ENCODE measurements at regions not wholly inside any gene's neighbourhood (a gene's known extent, or its start where the extent isn't known, plus 50 kb on each side); places are given as distances from the start of the nearest gene placed in this dataset.

DNA sequence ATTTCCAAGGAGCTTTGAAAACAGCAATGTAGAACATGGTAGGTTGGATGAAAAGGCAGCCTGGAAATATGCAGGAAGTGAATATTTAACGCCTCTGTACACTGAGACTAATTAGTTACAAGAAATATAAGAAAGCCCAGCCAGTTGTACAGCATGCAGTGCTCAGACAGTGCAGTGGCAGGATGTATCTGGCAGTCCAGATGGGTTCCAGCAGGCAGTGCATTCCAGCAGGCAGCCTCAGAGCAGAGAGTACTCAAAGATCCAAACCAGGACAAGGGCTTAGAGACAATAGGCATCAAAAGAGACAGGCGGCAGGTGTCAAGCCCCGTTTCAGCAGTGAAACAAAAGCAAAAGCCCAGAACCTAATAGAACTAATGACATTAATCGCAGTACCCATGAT lies 2776.3 kb downstream of the PCDH9 start:
- H3K4me1 ChIP-seq (ENCODE audit: control insufficient read depth, insufficient read depth, low read length) = no peaks in the 10 kb centered on the region
- peak; percentile 62 for ATAC-seq
- H3K36me3 ChIP-seq (ENCODE audit: control insufficient read depth in 2 of 2, insufficient read depth in 2 of 2, low read length in 1 of 2) = no peaks in the 10 kb centered on the region
- H3K27ac ChIP-seq (ENCODE audit: control insufficient read depth, insufficient read depth) = no peak overlapping the region
- no peak for FAIRE-seq
- ChIA-PET CTCF (no interaction called here), RAD21 (ENCODE audit: unreplicated experiment) (no interaction called here), SMC1A (ENCODE audit: uncharacterized antibody, unreplicated experiment) (interaction anchor here (1.4 kb wide), 1 partner anchor 18 kb away, joined by 4 read pairs; no protein-coding TSS in a partner anchor), POLR2A (no interaction called here)
- WGBS (ENCODE audit: insufficient coverage, insufficient replicate concordance, low lambda C conversion rate, missing lambda C conversion rate) = 25% methylated on average over 4 of the region's 4 CpGs
- no peaks in the 10 kb centered on the region for H3K27me3 ChIP-seq (replicated peaks in 1 of 2; ENCODE audit: control insufficient read depth in 2 of 2, insufficient read depth in 2 of 2, low read length in 1 of 2)
- H4K20me1 ChIP-seq (ENCODE audit: control insufficient read depth, insufficient read depth) = no peaks in the 10 kb centered on the region
- in situ Hi-C loops (cut with MboI) (no loop called here), intact Hi-C loops (cut with micrococcal nuclease; ENCODE audit: unreplicated experiment) (no loop called here)
- no peak overlapping the region for H2AFZ ChIP-seq (ENCODE audit: control insufficient read depth, low read depth, low read length)
- TF ChIP-seq, protein P1, sequence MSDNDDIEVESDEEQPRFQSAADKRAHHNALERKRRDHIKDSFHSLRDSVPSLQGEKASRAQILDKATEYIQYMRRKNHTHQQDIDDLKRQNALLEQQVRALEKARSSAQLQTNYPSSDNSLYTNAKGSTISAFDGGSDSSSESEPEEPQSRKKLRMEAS (IDR thresholded peaks at IDR 0.05; ENCODE audit: low read depth, low read length) = no peak
- TF ChIP-seq TCF3 (IDR thresholded peaks at IDR 0.05; ENCODE audit: borderline replicate concordance, insufficient read depth, low read depth, low read length) = no peak
- TF ChIP-seq HDGF (IDR thresholded peaks at IDR 0.05) = no peak
- no peak for TF ChIP-seq ZNF24 (IDR thresholded peaks at IDR 0.05)
- TF ChIP-seq SIN3A (IDR thresholded peaks at IDR 0.05; ENCODE audit: low read depth, low read length) = no peak
- no peak for TF ChIP-seq HCFC1 (IDR thresholded peaks at IDR 0.05; ENCODE audit: low read length)
- no peak for TF ChIP-seq IRF4 (IDR thresholded peaks at IDR 0.05; ENCODE audit: low read depth, low read length)
- no peak for TF ChIP-seq ATF7 (IDR thresholded peaks at IDR 0.05; ENCODE audit: low read depth)
- TF ChIP-seq, protein P2, sequence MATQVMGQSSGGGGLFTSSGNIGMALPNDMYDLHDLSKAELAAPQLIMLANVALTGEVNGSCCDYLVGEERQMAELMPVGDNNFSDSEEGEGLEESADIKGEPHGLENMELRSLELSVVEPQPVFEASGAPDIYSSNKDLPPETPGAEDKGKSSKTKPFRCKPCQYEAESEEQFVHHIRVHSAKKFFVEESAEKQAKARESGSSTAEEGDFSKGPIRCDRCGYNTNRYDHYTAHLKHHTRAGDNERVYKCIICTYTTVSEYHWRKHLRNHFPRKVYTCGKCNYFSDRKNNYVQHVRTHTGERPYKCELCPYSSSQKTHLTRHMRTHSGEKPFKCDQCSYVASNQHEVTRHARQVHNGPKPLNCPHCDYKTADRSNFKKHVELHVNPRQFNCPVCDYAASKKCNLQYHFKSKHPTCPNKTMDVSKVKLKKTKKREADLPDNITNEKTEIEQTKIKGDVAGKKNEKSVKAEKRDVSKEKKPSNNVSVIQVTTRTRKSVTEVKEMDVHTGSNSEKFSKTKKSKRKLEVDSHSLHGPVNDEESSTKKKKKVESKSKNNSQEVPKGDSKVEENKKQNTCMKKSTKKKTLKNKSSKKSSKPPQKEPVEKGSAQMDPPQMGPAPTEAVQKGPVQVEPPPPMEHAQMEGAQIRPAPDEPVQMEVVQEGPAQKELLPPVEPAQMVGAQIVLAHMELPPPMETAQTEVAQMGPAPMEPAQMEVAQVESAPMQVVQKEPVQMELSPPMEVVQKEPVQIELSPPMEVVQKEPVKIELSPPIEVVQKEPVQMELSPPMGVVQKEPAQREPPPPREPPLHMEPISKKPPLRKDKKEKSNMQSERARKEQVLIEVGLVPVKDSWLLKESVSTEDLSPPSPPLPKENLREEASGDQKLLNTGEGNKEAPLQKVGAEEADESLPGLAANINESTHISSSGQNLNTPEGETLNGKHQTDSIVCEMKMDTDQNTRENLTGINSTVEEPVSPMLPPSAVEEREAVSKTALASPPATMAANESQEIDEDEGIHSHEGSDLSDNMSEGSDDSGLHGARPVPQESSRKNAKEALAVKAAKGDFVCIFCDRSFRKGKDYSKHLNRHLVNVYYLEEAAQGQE (IDR thresholded peaks at IDR 0.05; ENCODE audit: low read depth, low read length) = no peak
- no peak for TF ChIP-seq YY1 (IDR thresholded peaks at IDR 0.05; ENCODE audit: low read depth, low read length)
- no peak for TF ChIP-seq RUNX3 (IDR thresholded peaks at IDR 0.05; ENCODE audit: low read length)
- TF ChIP-seq, protein P3, sequence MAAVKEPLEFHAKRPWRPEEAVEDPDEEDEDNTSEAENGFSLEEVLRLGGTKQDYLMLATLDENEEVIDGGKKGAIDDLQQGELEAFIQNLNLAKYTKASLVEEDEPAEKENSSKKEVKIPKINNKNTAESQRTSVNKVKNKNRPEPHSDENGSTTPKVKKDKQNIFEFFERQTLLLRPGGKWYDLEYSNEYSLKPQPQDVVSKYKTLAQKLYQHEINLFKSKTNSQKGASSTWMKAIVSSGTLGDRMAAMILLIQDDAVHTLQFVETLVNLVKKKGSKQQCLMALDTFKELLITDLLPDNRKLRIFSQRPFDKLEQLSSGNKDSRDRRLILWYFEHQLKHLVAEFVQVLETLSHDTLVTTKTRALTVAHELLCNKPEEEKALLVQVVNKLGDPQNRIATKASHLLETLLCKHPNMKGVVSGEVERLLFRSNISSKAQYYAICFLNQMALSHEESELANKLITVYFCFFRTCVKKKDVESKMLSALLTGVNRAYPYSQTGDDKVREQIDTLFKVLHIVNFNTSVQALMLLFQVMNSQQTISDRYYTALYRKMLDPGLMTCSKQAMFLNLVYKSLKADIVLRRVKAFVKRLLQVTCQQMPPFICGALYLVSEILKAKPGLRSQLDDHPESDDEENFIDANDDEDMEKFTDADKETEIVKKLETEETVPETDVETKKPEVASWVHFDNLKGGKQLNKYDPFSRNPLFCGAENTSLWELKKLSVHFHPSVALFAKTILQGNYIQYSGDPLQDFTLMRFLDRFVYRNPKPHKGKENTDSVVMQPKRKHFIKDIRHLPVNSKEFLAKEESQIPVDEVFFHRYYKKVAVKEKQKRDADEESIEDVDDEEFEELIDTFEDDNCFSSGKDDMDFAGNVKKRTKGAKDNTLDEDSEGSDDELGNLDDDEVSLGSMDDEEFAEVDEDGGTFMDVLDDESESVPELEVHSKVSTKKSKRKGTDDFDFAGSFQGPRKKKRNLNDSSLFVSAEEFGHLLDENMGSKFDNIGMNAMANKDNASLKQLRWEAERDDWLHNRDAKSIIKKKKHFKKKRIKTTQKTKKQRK (IDR thresholded peaks at IDR 0.05; ENCODE audit: low read depth, low read length) = no peak
- no peak for TF ChIP-seq LARP7 (IDR thresholded peaks at IDR 0.05)
- no peak for TF ChIP-seq CBX5 (IDR thresholded peaks at IDR 0.05; ENCODE audit: low read depth)
- no peak for TF ChIP-seq IKZF1 (conservative IDR thresholded peaks at IDR 0.05)
- TF ChIP-seq, protein P4, sequence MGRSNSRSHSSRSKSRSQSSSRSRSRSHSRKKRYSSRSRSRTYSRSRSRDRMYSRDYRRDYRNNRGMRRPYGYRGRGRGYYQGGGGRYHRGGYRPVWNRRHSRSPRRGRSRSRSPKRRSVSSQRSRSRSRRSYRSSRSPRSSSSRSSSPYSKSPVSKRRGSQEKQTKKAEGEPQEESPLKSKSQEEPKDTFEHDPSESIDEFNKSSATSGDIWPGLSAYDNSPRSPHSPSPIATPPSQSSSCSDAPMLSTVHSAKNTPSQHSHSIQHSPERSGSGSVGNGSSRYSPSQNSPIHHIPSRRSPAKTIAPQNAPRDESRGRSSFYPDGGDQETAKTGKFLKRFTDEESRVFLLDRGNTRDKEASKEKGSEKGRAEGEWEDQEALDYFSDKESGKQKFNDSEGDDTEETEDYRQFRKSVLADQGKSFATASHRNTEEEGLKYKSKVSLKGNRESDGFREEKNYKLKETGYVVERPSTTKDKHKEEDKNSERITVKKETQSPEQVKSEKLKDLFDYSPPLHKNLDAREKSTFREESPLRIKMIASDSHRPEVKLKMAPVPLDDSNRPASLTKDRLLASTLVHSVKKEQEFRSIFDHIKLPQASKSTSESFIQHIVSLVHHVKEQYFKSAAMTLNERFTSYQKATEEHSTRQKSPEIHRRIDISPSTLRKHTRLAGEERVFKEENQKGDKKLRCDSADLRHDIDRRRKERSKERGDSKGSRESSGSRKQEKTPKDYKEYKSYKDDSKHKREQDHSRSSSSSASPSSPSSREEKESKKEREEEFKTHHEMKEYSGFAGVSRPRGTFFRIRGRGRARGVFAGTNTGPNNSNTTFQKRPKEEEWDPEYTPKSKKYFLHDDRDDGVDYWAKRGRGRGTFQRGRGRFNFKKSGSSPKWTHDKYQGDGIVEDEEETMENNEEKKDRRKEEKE (IDR thresholded peaks at IDR 0.05) = no peak
- TF ChIP-seq KDM1A (IDR thresholded peaks at IDR 0.05; ENCODE audit: borderline replicate concordance) = no peak
- H3K9me3 ChIP-seq (replicated peaks; ENCODE audit: control insufficient read depth, insufficient read depth, low read length) = no peaks in the 10 kb centered on the region
- BruUV-seq (replicated peaks) = no TSS peak
- no peak overlapping the region for H3K4me2 ChIP-seq (ENCODE audit: control insufficient read depth, insufficient read depth)
- DNase-seq (ENCODE audit: low read depth, low spot score) = no peak
- H3K79me2 ChIP-seq (ENCODE audit: control insufficient read depth, insufficient read depth, low read length) = no peaks in the 10 kb centered on the region
- no peak overlapping the region for H3K4me3 ChIP-seq
- H3K9ac ChIP-seq (ENCODE audit: control insufficient read depth, insufficient read depth, low read length) = no peak overlapping the region
